ENCODE measurements at regions not wholly inside any gene's neighbourhood (a gene's known extent, or its start where the extent isn't known, plus 50 kb on each side); places are given as distances from the start of the nearest gene placed in this dataset.

DNA sequence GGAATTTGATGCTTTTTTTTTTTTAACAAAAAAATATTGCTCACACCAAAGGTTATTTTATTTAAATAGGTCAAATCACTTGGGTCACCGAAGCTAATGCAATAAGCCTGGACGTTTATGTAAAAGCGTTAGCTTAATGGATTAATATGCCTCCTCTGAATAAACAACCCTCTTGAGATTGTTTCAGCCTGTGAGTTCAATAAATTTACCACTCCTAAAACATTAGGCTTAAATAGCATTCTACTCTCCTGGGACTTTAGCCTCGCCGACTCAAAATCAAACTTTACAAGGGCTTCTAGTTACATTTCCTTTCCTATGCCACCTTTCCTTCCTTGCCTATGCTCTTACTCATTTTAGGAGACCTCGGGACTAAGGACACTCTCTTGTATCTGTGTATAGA is 79.3 kb downstream of the DNAJB9 start:
- Histone ChIP-seq H3K56ac (ENCODE audit: extremely low read depth, insufficient read depth, low read length) (no peak overlapping the region), H2BK20ac (ENCODE audit: low read depth, low read length) (no peak overlapping the region), H3K9me1 (ENCODE audit: insufficient read depth, low read length) (no peaks in the 10 kb centered on the region), H4K5ac (ENCODE audit: low read depth, low read length) (no peak overlapping the region), H2BK5ac (ENCODE audit: low read depth, low read length, poor library complexity, severe bottlenecking) (no peak overlapping the region), H3K14ac (replicated peaks; ENCODE audit: low read depth, low read length) (no peak overlapping the region), H4K91ac (ENCODE audit: insufficient read depth, low read depth, low read length) (no peak overlapping the region), H2BK120ac (ENCODE audit: low read depth, low read length) (no peak overlapping the region), H3K27ac (ENCODE audit: insufficient read depth, low read length) (no peak overlapping the region), H3K36me3 (ENCODE audit: control insufficient read depth, insufficient read depth, low read length) (no peaks in the 10 kb centered on the region), H4K8ac (ENCODE audit: low read depth in 2 of 2, low read length in 2 of 2) (no peak overlapping the region), H3K27me3 (ENCODE audit: control insufficient read depth, insufficient read depth, low read length) (no peaks in the 10 kb centered on the region), H3K4ac (ENCODE audit: low read depth, low read length) (no peak overlapping the region), H3K23ac (ENCODE audit: low read depth, low read length) (no peak overlapping the region), H2AFZ (replicated peaks; ENCODE audit: low read length, poor library complexity) (no peak overlapping the region), H3K4me2 (ENCODE audit: low read depth, low read length) (no peak overlapping the region), H3K9me3 (ENCODE audit: control insufficient read depth, insufficient read depth, low read length) (no peaks in the 10 kb centered on the region), H3K9ac (ENCODE audit: low read depth, low read length) (no peak overlapping the region), H2AK5ac (ENCODE audit: low read depth, low read length) (no peak overlapping the region), H2BK15ac (ENCODE audit: low read depth, low read length) (no peak overlapping the region), H3K4me3 (ENCODE audit: insufficient read depth, low read depth, low read length) (no peak overlapping the region), H3K79me1 (ENCODE audit: low read depth in 1 of 2, low read length in 2 of 2) (no peaks in the 10 kb centered on the region), H3K18ac (ENCODE audit: low read depth, low read length) (no peak overlapping the region), H3K4me1 (ENCODE audit: control insufficient read depth, insufficient read depth, low read length) (no peaks in the 10 kb centered on the region), H2AK9ac (replicated peaks; ENCODE audit: low read depth, low read length, poor library complexity) (no peak overlapping the region), H4K20me1 (ENCODE audit: insufficient read depth, low read length) (no peaks in the 10 kb centered on the region)
- no CpG with 5 or more reads among the region's 6 CpGs for WGBS, 2 experiments (ENCODE audit: extremely low coverage in 2 of 2, insufficient read length in 1 of 2)
- DNase-seq (no peak), ATAC-seq (ENCODE audit: low read depth) (no peak)
- no TSS peak for BruUV-seq (replicated peaks)
- dilution Hi-C loops (cut with HindIII; ENCODE audit: low sequenced_read_pairs, unreplicated experiment), result no loop called here
- CTCF ChIA-PET, result no interaction called here
- in situ Hi-C loops (cut with MboI; ENCODE audit: low sequenced_read_pairs), result no loop called here
- POLR2A ChIA-PET (ENCODE audit: unreplicated experiment), result no interaction called here
- intact Hi-C loops (cut with micrococcal nuclease), result no loop called here
- TF ChIP-seq MXI1 (IDR thresholded peaks at IDR 0.05; ENCODE audit: borderline replicate concordance, low read depth, low read length) (no peak), RFX5 (IDR thresholded peaks at IDR 0.05; ENCODE audit: low read depth, low read length) (no peak), NFE2L2 (IDR thresholded peaks at IDR 0.05; ENCODE audit: low read depth, low read length) (no peak), USF2 (IDR thresholded peaks at IDR 0.05; ENCODE audit: low read depth, low read length) (no peak), CTCF (conservative IDR thresholded peaks at IDR 0.05; ENCODE audit: low read depth, low read length) (no peak), RCOR1 (IDR thresholded peaks at IDR 0.05; ENCODE audit: insufficient replicate concordance, low read length) (no peak), SMC3 (IDR thresholded peaks at IDR 0.05; ENCODE audit: low read depth, low read length) (no peak), RAD21 (IDR thresholded peaks at IDR 0.05; ENCODE audit: low read length) (no peak), CEBPB (IDR thresholded peaks at IDR 0.05; ENCODE audit: low read depth, low read length) (no peak), CHD1 (IDR thresholded peaks at IDR 0.05; ENCODE audit: low read depth, low read length) (no peak), ELK1 (IDR thresholded peaks at IDR 0.05; ENCODE audit: borderline replicate concordance, low read depth, low read length) (no peak), BHLHE40 (IDR thresholded peaks at IDR 0.05; ENCODE audit: low read depth, low read length) (no peak)
